Nephron (organoid): ENCODE measurements at regions not wholly inside any gene's neighbourhood (a gene's known extent, or its start where the extent isn't known, plus 50 kb on each side); places are given as distances from the start of the nearest gene placed in this dataset.

ENCODE experiments used
- H3K27ac Mint-ChIP-seq, 3 experiments: 2 replicates each; pipeline ENCODE4 v1.8.0; 2020; ENCODE audit warnings: mixed read lengths in 3 of 3, mild to moderate bottlenecking in 2 of 3, moderate library complexity in 1 of 3
- H3K27me3 Mint-ChIP-seq: 2 replicates; pipeline ENCODE4 v1.8.0; 2021; ENCODE audit warnings: low read depth, mild to moderate bottlenecking, moderate library complexity, mixed read lengths
- H3K36me3 Mint-ChIP-seq: 2 replicates; pipeline ENCODE4 v1.8.0; 2020; ENCODE audit warnings: low read depth, mixed read lengths
- H3K4me1 Mint-ChIP-seq: 2 replicates; pipeline ENCODE4 v1.8.0; 2020; ENCODE audit warnings: mixed read lengths
- H3K4me3 Mint-ChIP-seq, 3 experiments: 2 replicates each; pipeline ENCODE4 v1.8.0; 2020; ENCODE audit warnings: mild to moderate bottlenecking in 3 of 3, mixed read lengths in 3 of 3, moderate library complexity in 2 of 3
- H3K9me3 Mint-ChIP-seq: 2 replicates; pipeline ENCODE4 v1.8.0; 2020; ENCODE audit warnings: mixed read lengths
- CTCF ChIP-seq, 3 experiments: fragments of 200-600 bp; sonication (generic); IDR thresholded peaks; one replicate each; pipeline ENCODE4 v1.5.0; 2021; ENCODE audit warnings: antibody characterized with exemption in 3 of 3; ENCODE audit not compliant: unreplicated experiment in 3 of 3

- peaks cover 2% of the 10 kb centered on the region for H3K9me3 Mint-ChIP-seq
- no peak for TF ChIP-seq CTCF (IDR thresholded peaks at IDR 0.05; ENCODE audit: unreplicated experiment in 3 of 3)
- H3K36me3 Mint-ChIP-seq: no peaks in the 10 kb centered on the region
- peaks cover 15% of the 10 kb centered on the region for H3K4me1 Mint-ChIP-seq
- H3K4me3 Mint-ChIP-seq: no peak overlapping the region
- H3K27ac Mint-ChIP-seq: no peak overlapping the region
- H3K27me3 Mint-ChIP-seq: no peaks in the 10 kb centered on the region
Measured at GRCh38 chr10:61317706-61318105, 135.5 kb downstream of the TMEM26 start.

- no peaks in the 10 kb centered on the region for H3K36me3 Mint-ChIP-seq
- peaks cover 8% of the 10 kb centered on the region for H3K4me1 Mint-ChIP-seq
- TF ChIP-seq CTCF (IDR thresholded peaks at IDR 0.05; ENCODE audit: unreplicated experiment in 3 of 3): no peak
- H3K9me3 Mint-ChIP-seq: peaks cover 4% of the 10 kb centered on the region
- no peak overlapping the region for H3K27ac Mint-ChIP-seq
- H3K4me3 Mint-ChIP-seq: no peak overlapping the region
- H3K27me3 Mint-ChIP-seq: no peaks in the 10 kb centered on the region
Measured at GRCh38 chr10:61316676-61317265, 136.4 kb downstream of the TMEM26 start.

- TF ChIP-seq CTCF (IDR thresholded peaks at IDR 0.05; ENCODE audit: unreplicated experiment in 3 of 3): no peak
- Mint-ChIP-seq H3K36me3 (no peaks in the 10 kb centered on the region), H3K4me3 (no peak overlapping the region), H3K27ac (no peak overlapping the region), H3K27me3 (no peaks in the 10 kb centered on the region), H3K9me3 (peaks cover 12% of the 10 kb centered on the region), H3K4me1 (no peaks in the 10 kb centered on the region)
Measured at GRCh38 chr10:61314273-61314672, 138.9 kb downstream of the TMEM26 start.

- Mint-ChIP-seq H3K27ac (no peak overlapping the region), H3K36me3 (no peaks in the 10 kb centered on the region), H3K4me3 (no peak overlapping the region), H3K27me3 (no peaks in the 10 kb centered on the region), H3K9me3 (peaks cover 12% of the 10 kb centered on the region), H3K4me1 (no peaks in the 10 kb centered on the region)
- TF ChIP-seq CTCF (IDR thresholded peaks at IDR 0.05; ENCODE audit: unreplicated experiment in 3 of 3): no peak
Measured at GRCh38 chr10:61313460-61313859, 139.7 kb downstream of the TMEM26 start.

- peak overlapping the region; percentile 12 to 35 (median 20) for H3K27ac Mint-ChIP-seq
- H3K36me3 Mint-ChIP-seq: no peaks in the 10 kb centered on the region
- H3K4me1 Mint-ChIP-seq: peaks cover 32% of the 10 kb centered on the region
- no peak for TF ChIP-seq CTCF (IDR thresholded peaks at IDR 0.05; ENCODE audit: unreplicated experiment in 3 of 3)
- H3K4me3 Mint-ChIP-seq: no peak overlapping the region
- H3K9me3 Mint-ChIP-seq: peaks cover 3% of the 10 kb centered on the region
- no peaks in the 10 kb centered on the region for H3K27me3 Mint-ChIP-seq
Measured at GRCh38 chr10:61304746-61305145, 148.4 kb downstream of the TMEM26 start.

GRCh38 chr10:61302124-61302523, 151.1 kb downstream of the TMEM26 start:
- Mint-ChIP-seq H3K27ac (peak overlapping the region; percentile 28 to 66 (median 60)), H3K9me3 (peaks cover 7% of the 10 kb centered on the region), H3K4me3 (no peak overlapping the region), H3K36me3 (no peaks in the 10 kb centered on the region), H3K27me3 (no peaks in the 10 kb centered on the region), H3K4me1 (peaks cover 22% of the 10 kb centered on the region)
- TF ChIP-seq CTCF (IDR thresholded peaks at IDR 0.05; ENCODE audit: unreplicated experiment in 3 of 3): no peak
